H1 (cell line): ENCODE measurements at regions not wholly inside any gene's neighbourhood (a gene's known extent, or its start where the extent isn't known, plus 50 kb on each side); places are given as distances from the start of the nearest gene placed in this dataset.

Source experiments
- BACH1 ChIP-seq: IDR thresholded peaks from 2 replicates; pipeline ENCODE4 v1.6.1; 2012; ENCODE audit warnings: low read length, improper control_type of control experiment
- BRCA1 ChIP-seq: IDR thresholded peaks from 2 replicates; pipeline ENCODE4 v1.6.1; 2012; ENCODE audit warnings: low read depth, low read length, improper control_type of control experiment
- CHD1 ChIP-seq: IDR thresholded peaks from 2 replicates; pipeline ENCODE4 v1.6.1; 2012; ENCODE audit warnings: low read depth, low read length, improper control_type of control experiment
- E2F6 ChIP-seq: IDR thresholded peaks from 2 replicates; pipeline ENCODE4 v1.6.1; 2012; ENCODE audit warnings: inconsistent platforms
- EGR1 ChIP-seq: IDR thresholded peaks from 2 replicates; pipeline ENCODE4 v1.6.1; 2011; ENCODE audit warnings: low read depth, low read length, borderline replicate concordance
- EP300 ChIP-seq, 2 experiments: IDR thresholded peaks; 1 replicate in 1 of 2; 2 replicates in 1 of 2; pipeline ENCODE4 v1.6.1; 2011 to 2012; ENCODE audit warnings: low read depth in 2 of 2, low read length in 2 of 2, mild to moderate bottlenecking in 2 of 2, borderline replicate concordance in 1 of 2, inconsistent platforms in 1 of 2, moderate library complexity in 1 of 2
- FOSL1 ChIP-seq: IDR thresholded peaks from 2 replicates; pipeline ENCODE4 v1.6.1; 2011; ENCODE audit warnings: mild to moderate bottlenecking, low read depth, low read length, moderate library complexity; ENCODE audit not compliant: insufficient read depth
- GABPA ChIP-seq: IDR thresholded peaks from 2 replicates; pipeline ENCODE4 v1.6.1; 2011; ENCODE audit warnings: mild to moderate bottlenecking, low read length, moderate library complexity, borderline replicate concordance; ENCODE audit not compliant: insufficient read depth
- KDM1A ChIP-seq: fragments of 200-600, 300-600 bp; sonication (generic); IDR thresholded peaks from 2 replicates; pipeline ENCODE4 v1.7.1; 2016; ENCODE audit warnings: mild to moderate bottlenecking, low read length, borderline replicate concordance
- MAFK ChIP-seq: IDR thresholded peaks from 2 replicates; pipeline ENCODE4 v1.6.1; 2012; ENCODE audit warnings: low read depth, mild to moderate bottlenecking, improper control_type of control experiment, low read length
- NANOG ChIP-seq: IDR thresholded peaks from 2 replicates; pipeline ENCODE4 v1.6.1; 2011; ENCODE audit warnings: low read length, low read depth, mild to moderate bottlenecking, inconsistent platforms; ENCODE audit not compliant: insufficient read depth, poor library complexity, severe bottlenecking
- PHF8 ChIP-seq: fragments of 200-600 bp; sonication (generic); conservative IDR thresholded peaks from 2 replicates; pipeline ENCODE4 v1.7.1; 2012; ENCODE audit warnings: low read depth, mild to moderate bottlenecking, inconsistent platforms, low read length, moderate library complexity
- POU5F1 ChIP-seq: IDR thresholded peaks from 2 replicates; pipeline ENCODE4 v1.6.1; 2011; ENCODE audit warnings: low read depth, mild to moderate bottlenecking, low read length, moderate library complexity
- RFX5 ChIP-seq: IDR thresholded peaks from 2 replicates; pipeline ENCODE4 v1.6.1; 2011; ENCODE audit warnings: low read depth, low read length, improper control_type of control experiment, borderline replicate concordance
- SIN3A ChIP-seq, 2 experiments: IDR thresholded peaks in 1 of 2; conservative IDR thresholded peaks in 1 of 2; 2 replicates each; pipeline ENCODE4 v1.6.1; 2011 to 2012; ENCODE audit warnings: low read length in 2 of 2, improper control_type of control experiment in 1 of 2, low read depth in 1 of 2, mild to moderate bottlenecking in 1 of 2
- SIX5 ChIP-seq: IDR thresholded peaks from 2 replicates; pipeline ENCODE4 v1.6.1; 2011; ENCODE audit warnings: mild to moderate bottlenecking, low read depth, low read length
- SRF ChIP-seq: IDR thresholded peaks from 2 replicates; pipeline ENCODE4 v1.6.1; 2011; ENCODE audit warnings: mild to moderate bottlenecking, low read depth, low read length, moderate library complexity
- TAF1 ChIP-seq: IDR thresholded peaks from 2 replicates; pipeline ENCODE4 v1.6.1; 2011; ENCODE audit warnings: mild to moderate bottlenecking, low read depth, low read length
- TCF12 ChIP-seq: IDR thresholded peaks from 2 replicates; pipeline ENCODE4 v1.6.1; 2011; ENCODE audit warnings: low read depth, mild to moderate bottlenecking, low read length

- TF ChIP-seq PHF8 (no peak), RFX5 (no peak), BRCA1 (no peak), E2F6 (no peak), BACH1 (no peak), SIN3A (conservative IDR thresholded peaks at IDR 0.05 in 1 of 2, IDR thresholded peaks at IDR 0.05 in 1 of 2; ENCODE audit: low read depth in 1 of 2, low read length in 2 of 2) (no peak), TAF1 (no peak), EGR1 (no peak), NANOG (no peak), POU5F1 (no peak), SRF (no peak), MAFK (no peak), TCF12 (no peak), CHD1 (no peak), EP300 (IDR thresholded peaks at IDR 0.05; ENCODE audit: borderline replicate concordance in 1 of 2, low read depth in 2 of 2, low read length in 2 of 2) (no peak), KDM1A (no peak), FOSL1 (no peak), SIX5 (no peak), GABPA (no peak)
Measured at GRCh38 chr2:220106065-220106464, 478.6 kb downstream of the SLC4A3 start (continued).
